Esophagus squamous epithelium (tissue), 5 donors: ENCODE measurements at regions not wholly inside any gene's neighbourhood (a gene's known extent, or its start where the extent isn't known, plus 50 kb on each side); places are given as distances from the start of the nearest gene placed in this dataset.

Experiments
- DNase-seq: peaks from one replicate; lab custom pipeline; 2025; lab: John Stamatoyannopoulos, UW
- H3K27ac ChIP-seq, 4 donors: fragments of 200-600 bp; sonication (generic); one replicate each; pipeline ENCODE4 v1.5.1; 2016 to 2019; ENCODE audit warnings: mild to moderate bottlenecking in 1 of 4
- H3K27me3 ChIP-seq, 4 donors: fragments of 200-600 bp; sonication (generic); 1 replicate in 3 of 4; 2 replicates in 1 of 4; pipeline versions ENCODE4 v1.5.1 to v1.6.0; 2017 to 2021; ENCODE audit warnings: antibody characterized with exemption in 1 of 4
- H3K36me3 ChIP-seq, 3 donors: fragments of 200-600 bp; sonication (generic); one replicate each; pipeline ENCODE4 v1.5.1; 2016 to 2019
- H3K4me1 ChIP-seq, 3 donors: fragments of 200-600 bp; sonication (generic); one replicate each; pipeline ENCODE4 v1.5.1; 2017 to 2019
- H3K4me3 ChIP-seq, 4 donors: fragments of 200-600 bp; sonication (generic); 1 replicate in 3 of 4; 2 replicates in 1 of 4; pipeline ENCODE4 v1.5.1; 2016 to 2019; ENCODE audit warnings: mild to moderate bottlenecking in 2 of 4, moderate library complexity in 1 of 4
- H3K9me3 ChIP-seq, 3 donors: fragments of 200-600 bp; sonication (generic); one replicate each; pipeline ENCODE4 v1.5.1; 2016 to 2019
- CTCF ChIP-seq, 6 experiments: fragments of 450-650 bp in 4 of 6; fragments of 200-600 bp in 2 of 6; sonication (generic) in 2 of 6; IDR thresholded peaks; one replicate each; pipeline ENCODE4 v1.5.1; 2016 to 2019; ENCODE audit warnings: antibody characterized with exemption in 6 of 6, mild to moderate bottlenecking in 4 of 6, moderate library complexity in 4 of 6
- POLR2A ChIP-seq, 4 donors: fragments of 450-650 bp; IDR thresholded peaks; one replicate each; pipeline ENCODE4 v1.6.1; 2017; ENCODE audit warnings: antibody characterized with exemption in 4 of 4, mild to moderate bottlenecking in 4 of 4, moderate library complexity in 3 of 4
- WGBS, 2 donors: methylation state at CpG; one replicate each; pipeline ENCODE4 v1.1.5; 2018; 5-methylcytosine and 5-hydroxymethylcytosine counted together
- intact Hi-C: fragments of 100-400 bp; cut with DNase I; formaldehyde crosslinking; loops from one replicate; pipeline ENCODE4 v1.15.0; 2022
- donor health status: DM: yes; HTN: yes; CAD: no.

DNA sequence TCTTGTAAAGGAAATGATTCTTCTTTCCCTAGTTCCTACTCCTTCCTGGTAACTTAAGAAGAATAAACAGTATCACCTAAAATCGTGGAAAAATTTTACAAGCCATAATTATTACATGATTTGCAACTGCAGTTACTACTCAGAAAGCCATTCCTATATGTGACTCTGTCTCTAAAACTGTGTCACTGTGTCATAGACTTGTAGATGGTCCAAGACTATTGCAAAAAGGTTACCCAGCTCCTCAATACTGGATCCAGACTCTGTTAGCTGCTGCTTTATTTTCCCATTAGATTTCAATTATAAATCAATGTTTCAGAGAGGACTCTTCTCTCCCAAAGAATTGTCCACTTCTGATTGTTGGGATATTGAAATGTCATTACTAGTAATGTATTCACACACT, 142.1 kb upstream of the STMND1 start:
- 57 to 60% methylated on average over 1 of the region's 1 CpG for WGBS, 2 donors
- no peak for TF ChIP-seq CTCF (IDR thresholded peaks at IDR 0.05)
- TF ChIP-seq POLR2A (IDR thresholded peaks at IDR 0.05) = no peak
- DNase-seq = no peak
- no peaks in the 10 kb centered on the region for H3K36me3 ChIP-seq
- no peak overlapping the region for H3K4me3 ChIP-seq
- no peaks in the 10 kb centered on the region for H3K27me3 ChIP-seq
- no peak overlapping the region for H3K27ac ChIP-seq
- intact Hi-C loops = loop anchor here (10.0 kb wide), 1 partner anchor 185 kb away; no protein-coding TSS in a partner anchor
- peaks cover 2 to 5% (median 3%) of the 10 kb centered on the region in 3 donors for H3K4me1 ChIP-seq
- no peaks in the 10 kb centered on the region for H3K9me3 ChIP-seq

- H3K4me3 ChIP-seq = no peak overlapping the region
- no peaks in the 10 kb centered on the region for H3K4me1 ChIP-seq
- H3K9me3 ChIP-seq = no peaks in the 10 kb centered on the region
- H3K36me3 ChIP-seq = no peaks in the 10 kb centered on the region
- no peak for DNase-seq
- WGBS, 2 donors = 70 to 73% methylated on average over 2 of the region's 2 CpGs
- no peak for TF ChIP-seq CTCF (IDR thresholded peaks at IDR 0.05)
- no peak for TF ChIP-seq POLR2A (IDR thresholded peaks at IDR 0.05)
- no peak overlapping the region for H3K27ac ChIP-seq
- intact Hi-C loops = no loop called here
- H3K27me3 ChIP-seq = no peaks in the 10 kb centered on the region
Measured at GRCh38 chr6:16956361-16956760, 145.5 kb upstream of the STMND1 start.

GRCh38 chr6:16955899-16956298, 146.0 kb upstream of the STMND1 start:
- no peaks in the 10 kb centered on the region for H3K27me3 ChIP-seq
- H3K36me3 ChIP-seq = no peaks in the 10 kb centered on the region
- 72 to 77% methylated on average over 5 of the region's 5 CpGs for WGBS, 2 donors
- H3K4me1 ChIP-seq = no peaks in the 10 kb centered on the region
- DNase-seq = no peak
- intact Hi-C loops = no loop called here
- no peak overlapping the region for H3K27ac ChIP-seq
- no peak overlapping the region for H3K4me3 ChIP-seq
- no peak for TF ChIP-seq POLR2A (IDR thresholded peaks at IDR 0.05)
- TF ChIP-seq CTCF (IDR thresholded peaks at IDR 0.05) = no peak
- H3K9me3 ChIP-seq = no peaks in the 10 kb centered on the region

DNA sequence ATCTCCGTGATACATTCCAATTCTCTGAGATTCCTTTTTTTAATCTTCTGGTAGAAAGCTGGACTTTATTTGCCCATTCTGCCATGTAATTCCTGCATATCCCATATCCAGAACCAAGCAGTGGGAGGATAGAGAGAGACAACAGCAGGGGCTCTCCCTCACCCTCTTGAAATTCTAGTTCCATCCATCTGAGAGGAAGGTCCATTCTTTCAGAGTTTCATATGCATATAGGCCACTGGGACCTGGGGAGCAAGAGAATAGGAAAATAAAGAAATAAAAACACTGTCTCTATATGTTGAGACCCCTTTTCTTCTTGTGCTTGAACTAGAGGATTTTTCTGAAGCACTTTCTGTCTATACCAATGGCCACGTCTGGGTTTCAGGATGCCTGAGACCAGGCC, 147.9 kb upstream of the STMND1 start:
- Histone ChIP-seq H3K27me3 (no peaks in the 10 kb centered on the region), H3K27ac (no peak overlapping the region), H3K4me3 (no peak overlapping the region), H3K9me3 (no peaks in the 10 kb centered on the region), H3K36me3 (no peaks in the 10 kb centered on the region), H3K4me1 (no peaks in the 10 kb centered on the region)
- DNase-seq = no peak
- no peak for TF ChIP-seq POLR2A (IDR thresholded peaks at IDR 0.05)
- intact Hi-C loops = no loop called here
- 65 to 83% methylated on average over 2 of the region's 2 CpGs for WGBS, 2 donors

- no peaks in the 10 kb centered on the region for H3K36me3 ChIP-seq
- intact Hi-C loops = no loop called here
- 92 to 100% methylated on average over 1 of the region's 1 CpG for WGBS, 2 donors
- no peaks in the 10 kb centered on the region for H3K4me1 ChIP-seq
- H3K9me3 ChIP-seq = no peaks in the 10 kb centered on the region
- no peak for DNase-seq
- no peak overlapping the region for H3K27ac ChIP-seq
- no peaks in the 10 kb centered on the region for H3K27me3 ChIP-seq
- H3K4me3 ChIP-seq = no peak overlapping the region
- TF ChIP-seq POLR2A (IDR thresholded peaks at IDR 0.05) = no peak
- TF ChIP-seq CTCF (IDR thresholded peaks at IDR 0.05) = no peak
Measured at GRCh38 chr6:16953446-16953845, 148.4 kb upstream of the STMND1 start.
